ENCODE measurements at regions not wholly inside any gene's neighbourhood (a gene's known extent, or its start where the extent isn't known, plus 50 kb on each side); places are given as distances from the start of the nearest gene placed in this dataset.

DNA sequence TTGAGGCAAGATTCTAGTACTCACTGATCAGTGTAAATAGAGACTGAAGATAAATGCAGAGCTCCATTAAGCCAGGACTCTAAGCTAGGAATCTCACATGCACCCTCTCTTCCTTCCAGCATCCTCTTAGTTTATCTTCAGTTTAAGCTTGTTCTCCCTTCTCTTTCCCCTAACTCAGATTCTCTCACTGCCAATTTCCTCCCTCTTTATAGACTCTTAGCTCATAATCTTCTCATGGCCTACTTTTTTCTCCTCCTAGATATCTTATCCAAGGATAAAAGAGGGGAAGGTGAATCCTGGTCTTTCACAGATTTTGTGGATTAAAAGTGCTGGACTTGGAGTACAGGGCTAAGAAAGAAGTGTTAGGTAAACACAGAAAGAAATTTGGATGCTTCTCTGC, 108.9 kb upstream of the TENM3 start:
- TF ChIP-seq, protein P1, sequence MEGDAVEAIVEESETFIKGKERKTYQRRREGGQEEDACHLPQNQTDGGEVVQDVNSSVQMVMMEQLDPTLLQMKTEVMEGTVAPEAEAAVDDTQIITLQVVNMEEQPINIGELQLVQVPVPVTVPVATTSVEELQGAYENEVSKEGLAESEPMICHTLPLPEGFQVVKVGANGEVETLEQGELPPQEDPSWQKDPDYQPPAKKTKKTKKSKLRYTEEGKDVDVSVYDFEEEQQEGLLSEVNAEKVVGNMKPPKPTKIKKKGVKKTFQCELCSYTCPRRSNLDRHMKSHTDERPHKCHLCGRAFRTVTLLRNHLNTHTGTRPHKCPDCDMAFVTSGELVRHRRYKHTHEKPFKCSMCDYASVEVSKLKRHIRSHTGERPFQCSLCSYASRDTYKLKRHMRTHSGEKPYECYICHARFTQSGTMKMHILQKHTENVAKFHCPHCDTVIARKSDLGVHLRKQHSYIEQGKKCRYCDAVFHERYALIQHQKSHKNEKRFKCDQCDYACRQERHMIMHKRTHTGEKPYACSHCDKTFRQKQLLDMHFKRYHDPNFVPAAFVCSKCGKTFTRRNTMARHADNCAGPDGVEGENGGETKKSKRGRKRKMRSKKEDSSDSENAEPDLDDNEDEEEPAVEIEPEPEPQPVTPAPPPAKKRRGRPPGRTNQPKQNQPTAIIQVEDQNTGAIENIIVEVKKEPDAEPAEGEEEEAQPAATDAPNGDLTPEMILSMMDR (IDR thresholded peaks at IDR 0.05; ENCODE audit: low read length), result no peak
- no peak for TF ChIP-seq EZH2 (optimal IDR thresholded peaks at IDR 0.05; ENCODE audit: low read depth, low read length)
- TF ChIP-seq EZH2phosphoT487 (IDR thresholded peaks at IDR 0.05; ENCODE audit: low read length), result no peak

Measured in MM.1S (cell line).